ENCODE measurements at regions not wholly inside any gene's neighbourhood (a gene's known extent, or its start where the extent isn't known, plus 50 kb on each side); places are given as distances from the start of the nearest gene placed in this dataset.

GRCh38 chr5:125390326-125390725, 643.9 kb upstream of the ZNF608 start:
- Histone ChIP-seq H3K27me3 (ENCODE audit: control insufficient read depth in 4 of 4, insufficient read depth in 4 of 4, low read length in 3 of 4) (no peaks in the 10 kb centered on the region), H3K4me1 (ENCODE audit: control insufficient read depth in 4 of 4, insufficient read depth in 4 of 4, low read length in 3 of 4) (peaks cover 0 to 4% (median 0%) of the 10 kb centered on the region in 4 donors), H3K36me3 (ENCODE audit: control insufficient read depth in 4 of 4, insufficient read depth in 3 of 4, low read depth in 1 of 4, low read length in 3 of 4) (no peaks in the 10 kb centered on the region), H3K27ac (ENCODE audit: low read depth in 1 of 2, low read length in 2 of 2) (no peak overlapping the region), H3K4me3 (ENCODE audit: low read depth in 1 of 3, low read length in 3 of 3) (no peak overlapping the region), H3K9ac (ENCODE audit: low read depth in 1 of 2, low read length in 2 of 2) (no peak overlapping the region), H3K9me3 (ENCODE audit: control insufficient read depth in 4 of 4, low read length in 3 of 4) (no peaks in the 10 kb centered on the region)
- WGBS: 79% methylated on average over 2 of the region's 2 CpGs
- TF ChIP-seq SP1 (IDR thresholded peaks at IDR 0.05) (no peak), NR2F2 (IDR thresholded peaks at IDR 0.05) (no peak), GABPA (IDR thresholded peaks at IDR 0.05 in 1 of 2, conservative IDR thresholded peaks at IDR 0.05 in 1 of 2) (no peak), RAD21 (IDR thresholded peaks at IDR 0.05) (no peak)
- no peak for DNase-seq (ENCODE audit: low spot score)

GRCh38 chr5:125393221-125393815, 646.9 kb upstream of the ZNF608 start:
- Histone ChIP-seq H3K36me3 (ENCODE audit: control insufficient read depth in 4 of 4, insufficient read depth in 3 of 4, low read depth in 1 of 4, low read length in 3 of 4) (no peaks in the 10 kb centered on the region), H3K4me3 (ENCODE audit: low read depth in 1 of 3, low read length in 3 of 3) (no peak overlapping the region), H3K9ac (ENCODE audit: low read depth in 1 of 2, low read length in 2 of 2) (no peak overlapping the region), H3K9me3 (ENCODE audit: control insufficient read depth in 4 of 4, low read length in 3 of 4) (peaks cover 0 to 5% (median 2%) of the 10 kb centered on the region in 4 donors), H3K27ac (ENCODE audit: low read depth in 1 of 2, low read length in 2 of 2) (no peak overlapping the region), H3K4me1 (ENCODE audit: control insufficient read depth in 4 of 4, insufficient read depth in 4 of 4, low read length in 3 of 4) (peaks cover 0 to 2% (median 0%) of the 10 kb centered on the region in 4 donors), H3K27me3 (ENCODE audit: control insufficient read depth in 4 of 4, insufficient read depth in 4 of 4, low read length in 3 of 4) (no peaks in the 10 kb centered on the region)
- no peak for DNase-seq (ENCODE audit: low spot score)
- no peak for TF ChIP-seq FOXA2 (IDR thresholded peaks at IDR 0.05)
- TF ChIP-seq ATF3 (IDR thresholded peaks at IDR 0.05): no peak
- no peak for TF ChIP-seq NR2F2 (IDR thresholded peaks at IDR 0.05)
- no peak for TF ChIP-seq TAF1 (conservative IDR thresholded peaks at IDR 0.05)
- no peak for TF ChIP-seq EGR1 (IDR thresholded peaks at IDR 0.05; ENCODE audit: low read depth in 2 of 2)
- no peak for TF ChIP-seq HNF4A (conservative IDR thresholded peaks at IDR 0.05)
- TF ChIP-seq GABPA (IDR thresholded peaks at IDR 0.05 in 1 of 2, conservative IDR thresholded peaks at IDR 0.05 in 1 of 2): no peak
- no peak for TF ChIP-seq MAX (IDR thresholded peaks at IDR 0.05)
- no peak for TF ChIP-seq CTCF (IDR thresholded peaks at IDR 0.05; ENCODE audit: low read depth, low read length, missing input control)
- TF ChIP-seq RAD21 (IDR thresholded peaks at IDR 0.05): no peak
- TF ChIP-seq RXRA (IDR thresholded peaks at IDR 0.05): no peak
- no peak for TF ChIP-seq FOXA1 (IDR thresholded peaks at IDR 0.05)
- TF ChIP-seq SP1 (IDR thresholded peaks at IDR 0.05): no peak
- TF ChIP-seq REST (IDR thresholded peaks at IDR 0.05): no peak
- TF ChIP-seq ZBTB33 (IDR thresholded peaks at IDR 0.05): no peak
- TF ChIP-seq JUND (IDR thresholded peaks at IDR 0.05): no peak
- no peak for TF ChIP-seq YY1 (IDR thresholded peaks at IDR 0.05)
- TF ChIP-seq HNF4G (IDR thresholded peaks at IDR 0.05): no peak

Measured in liver (tissue), 8 donors.